AG08396 (cell line): ENCODE measurements at regions not wholly inside any gene's neighbourhood (a gene's known extent, or its start where the extent isn't known, plus 50 kb on each side); places are given as distances from the start of the nearest gene placed in this dataset.
"Not testable (repeated sequence)": the region's sequence is repeated elsewhere in the genome, so short reads cannot be mapped to it uniquely, and the experiment has no call there.

Source experiments
- DNase-seq: peaks from one replicate; pipeline ENCODE4 v3.0.0; 2012; ENCODE audit warnings: low spot score, mixed read lengths

DNA sequence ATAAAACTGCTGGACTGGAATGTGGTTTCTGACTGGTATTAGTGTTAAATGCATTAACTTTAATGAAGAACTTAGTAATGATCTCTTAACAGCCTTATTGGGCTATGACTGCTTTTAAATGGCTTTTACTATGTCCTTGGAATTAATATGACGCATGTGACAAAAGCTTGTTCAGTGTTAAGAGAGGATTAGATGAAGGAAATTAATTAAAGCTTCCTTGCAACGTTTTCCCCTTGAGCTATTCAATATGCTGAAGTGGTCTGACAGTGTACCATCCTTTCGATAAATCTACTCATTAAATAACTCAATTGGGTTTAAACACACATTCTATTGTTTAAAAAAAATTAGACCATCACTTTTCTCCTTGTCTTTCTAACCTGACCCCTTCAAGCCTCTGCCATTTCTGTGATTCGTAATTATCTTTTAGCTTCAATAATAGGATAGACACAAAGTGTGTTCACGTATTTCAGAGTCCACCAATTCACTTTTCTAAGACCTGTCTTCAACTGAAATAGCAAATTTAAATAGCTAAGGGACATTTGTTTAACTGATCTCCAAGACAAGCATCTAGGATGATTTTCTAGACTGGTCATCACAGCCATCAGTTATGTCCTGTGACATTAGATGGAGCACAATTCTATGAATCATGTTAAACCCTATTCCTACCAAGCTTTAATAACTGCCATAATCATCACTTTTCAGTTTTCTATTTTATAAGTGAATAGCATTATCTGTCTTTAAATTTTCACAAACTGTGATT is 1258.0 kb upstream of the CDH9 start:
- no peak for DNase-seq

DNA sequence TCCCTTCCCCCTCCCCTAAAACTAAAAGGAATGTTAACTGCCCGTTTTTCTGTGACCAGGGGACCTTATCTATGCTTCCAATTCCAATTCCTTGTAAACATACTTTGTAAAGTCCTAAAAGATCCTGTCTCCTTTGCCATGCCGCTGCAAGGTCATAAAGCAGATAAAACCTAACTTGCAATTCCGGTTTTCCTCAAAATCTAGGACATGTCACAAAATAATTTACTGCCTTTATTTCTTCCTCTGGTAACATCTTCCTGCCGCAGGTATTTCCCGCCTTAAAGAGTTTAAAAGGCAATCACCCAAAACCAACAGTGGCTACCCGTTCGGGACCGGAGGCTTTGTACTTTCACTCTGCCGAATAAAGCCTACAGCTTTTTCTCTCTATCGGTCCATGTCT is 1248.6 kb upstream of the CDH9 start:
- not testable (repeated sequence) for DNase-seq

DNA sequence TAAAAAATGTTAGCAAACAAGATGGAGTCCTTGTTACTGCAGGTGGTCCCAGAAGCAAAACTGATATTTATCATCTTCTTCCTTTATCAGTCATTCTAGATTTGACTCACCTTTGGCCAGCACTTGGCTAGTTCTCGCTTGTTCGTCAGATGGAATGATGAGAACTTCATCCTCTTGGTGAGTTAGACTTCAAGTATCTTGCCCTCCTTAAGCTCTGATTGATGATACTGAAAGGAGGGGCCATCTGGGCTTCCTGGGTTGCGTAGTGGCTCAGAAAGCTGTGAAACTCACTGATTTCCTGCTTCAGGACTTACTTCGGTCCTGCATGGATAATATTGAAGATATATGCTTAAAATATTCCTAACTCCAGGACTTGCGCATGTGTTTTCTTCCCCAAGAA is 1248.2 kb upstream of the CDH9 start:
- DNase-seq = no peak

DNA sequence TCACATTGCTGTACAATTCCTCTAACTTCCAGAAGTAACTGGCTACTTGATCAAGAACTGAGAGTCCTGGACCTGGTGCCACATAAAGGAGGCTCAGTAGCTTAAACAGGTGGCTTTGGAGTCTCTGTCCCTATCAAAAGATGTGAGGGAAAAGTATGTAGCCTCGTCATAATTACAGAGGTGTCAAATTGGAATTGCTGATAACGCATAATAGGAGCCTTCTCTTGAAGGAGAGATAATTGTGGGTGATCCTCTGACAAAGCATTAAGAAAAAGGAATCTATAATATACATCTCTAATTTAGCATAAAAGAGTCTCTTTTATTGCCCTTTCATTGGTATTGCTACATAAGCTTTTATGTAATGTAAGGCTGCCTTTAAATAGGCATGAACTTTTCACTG is 1246.4 kb upstream of the CDH9 start:
- no peak for DNase-seq

DNA sequence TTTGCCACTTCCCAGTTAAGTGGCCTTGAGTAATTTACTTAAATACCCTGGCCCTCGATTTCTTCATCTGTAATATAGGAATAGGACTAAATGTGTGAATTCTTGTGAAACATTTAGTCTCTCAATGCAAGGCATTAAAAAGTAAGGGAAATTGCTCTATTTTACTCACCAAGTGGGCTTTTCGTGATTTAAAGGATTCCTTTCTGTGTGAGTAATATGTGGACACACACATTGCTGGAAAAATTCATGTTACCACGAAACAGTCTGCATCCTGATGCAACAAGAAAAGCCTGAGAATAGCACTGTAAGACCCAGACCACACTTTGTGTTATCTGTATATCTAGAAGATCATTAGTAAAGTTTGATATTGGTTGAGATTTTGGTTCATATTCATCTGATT is 1243.0 kb upstream of the CDH9 start:
- DNase-seq = no peak

DNA sequence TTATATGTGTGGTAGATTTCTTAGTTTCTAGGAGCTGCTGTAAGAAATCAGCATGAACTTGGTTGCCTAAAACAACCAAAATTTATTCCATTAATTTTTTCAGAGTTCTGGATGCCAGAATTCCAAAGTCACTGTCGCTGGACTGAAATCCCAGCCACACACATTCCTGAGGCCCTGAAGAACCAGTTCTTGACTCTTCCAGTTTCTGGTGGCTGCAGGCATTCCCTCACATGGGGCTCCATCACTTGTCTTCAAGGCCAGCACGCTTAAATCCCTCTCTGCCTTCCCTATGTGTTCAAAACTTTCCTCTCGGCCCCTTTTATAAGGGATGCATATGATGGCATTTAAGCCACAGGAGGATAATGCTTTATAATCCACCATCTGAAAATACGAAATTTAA is 1237.5 kb upstream of the CDH9 start:
- DNase-seq = no peak

DNA sequence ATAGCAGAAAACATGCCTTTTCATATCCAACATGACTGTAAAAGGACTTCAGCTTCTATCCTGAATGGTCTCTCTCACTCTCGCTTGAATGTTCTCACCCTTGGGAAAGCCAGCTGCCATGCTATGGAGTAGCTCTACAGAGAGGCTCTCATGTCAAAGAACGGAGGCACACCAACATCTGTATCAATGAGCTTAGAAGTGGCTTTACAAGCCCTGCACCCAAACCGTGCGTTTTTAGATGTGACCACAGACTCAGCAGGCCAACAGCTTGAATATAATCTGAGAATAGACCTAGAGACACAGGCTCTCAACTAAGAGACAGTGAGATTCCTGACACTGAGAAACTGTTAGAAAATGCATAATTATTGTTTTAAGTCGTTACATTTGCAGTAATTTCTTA is 1231.6 kb upstream of the CDH9 start:
- DNase-seq = no peak

DNA sequence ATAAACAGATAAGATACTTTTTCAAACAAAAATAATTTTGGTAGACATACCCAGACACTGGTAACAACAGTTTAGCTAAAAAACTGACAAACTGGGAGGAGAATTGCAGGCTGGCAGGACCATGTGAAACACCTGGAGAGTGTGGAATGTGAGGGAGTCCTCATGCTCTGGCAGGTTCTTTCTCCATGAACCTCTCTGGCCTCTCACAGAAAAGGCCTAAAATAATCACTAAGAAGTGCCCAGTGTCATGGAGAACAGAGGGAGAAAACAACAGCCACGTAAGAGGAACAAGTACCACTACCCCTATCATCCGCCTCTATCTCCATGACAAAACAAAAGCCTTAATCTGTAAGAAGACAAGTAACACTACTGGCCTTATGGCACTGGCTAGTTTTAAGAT is 1227.5 kb upstream of the CDH9 start:
- DNase-seq = no peak

DNA sequence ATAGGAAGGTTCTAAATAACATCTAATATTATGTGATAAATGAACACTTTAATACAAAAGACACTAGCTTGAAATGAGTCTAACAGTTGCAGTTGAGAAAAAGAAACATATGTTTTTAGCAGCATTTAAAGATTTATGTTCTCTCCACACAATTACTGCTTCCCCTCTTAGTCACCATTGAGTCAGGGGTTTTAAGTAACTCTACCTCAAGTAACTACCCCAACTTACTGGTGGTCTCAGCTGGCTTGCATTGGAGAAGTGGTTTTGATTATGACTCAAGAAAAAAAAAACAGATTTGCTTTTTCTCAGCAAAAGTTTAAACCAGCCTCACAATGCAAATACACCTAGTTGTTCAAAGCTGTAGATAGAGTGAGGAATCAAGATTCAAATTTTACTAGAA is 1216.5 kb upstream of the CDH9 start:
- DNase-seq = no peak

DNA sequence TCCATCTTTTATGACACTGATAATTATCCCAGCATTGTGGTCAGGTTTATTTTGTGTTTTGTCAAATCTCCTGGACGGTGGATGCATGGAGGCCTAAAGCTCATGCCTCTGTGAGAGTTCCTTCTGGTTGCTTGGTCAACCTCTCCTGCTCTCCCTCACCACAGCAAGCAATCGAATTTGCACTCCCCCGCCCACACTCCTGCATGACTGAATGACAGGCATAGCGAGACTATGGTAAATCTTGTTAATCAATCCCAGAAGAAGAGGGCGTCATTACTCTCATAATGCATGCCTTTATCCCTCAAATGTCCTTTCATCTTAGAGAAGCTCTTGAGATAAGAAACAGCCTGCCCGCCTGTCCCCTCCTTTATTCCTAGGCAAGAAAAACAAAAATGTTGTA is 1215.0 kb upstream of the CDH9 start:
- no peak for DNase-seq

DNA sequence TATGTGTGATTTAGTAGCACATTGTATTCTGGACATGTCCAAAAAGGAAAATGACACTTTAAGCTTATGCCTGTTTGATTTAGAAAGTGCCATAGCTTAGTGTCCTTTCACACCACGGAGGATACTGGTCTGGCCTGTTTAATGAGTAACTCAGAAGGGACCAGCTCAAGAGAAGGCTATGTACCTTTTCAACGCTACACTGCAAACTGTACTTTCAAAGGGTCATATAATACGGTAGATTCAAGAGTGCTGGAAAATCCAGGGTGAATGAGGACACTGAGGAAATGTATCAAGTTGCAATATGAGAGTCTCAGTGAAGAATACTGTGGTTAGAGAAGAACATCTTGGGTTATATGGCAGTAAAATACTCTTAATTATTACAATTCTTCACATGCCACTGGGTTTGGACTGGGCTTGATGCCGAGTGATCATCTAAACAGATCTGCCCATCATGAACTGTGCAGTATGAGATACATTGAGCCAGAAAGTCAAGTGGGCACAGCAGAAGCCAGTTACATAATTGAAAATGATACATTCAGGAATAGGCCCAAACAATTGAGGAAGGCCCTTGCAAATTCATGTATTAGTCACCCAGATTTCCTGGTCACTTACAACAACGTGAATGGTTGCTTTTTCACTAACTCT is 1211.5 kb upstream of the CDH9 start:
- no peak for DNase-seq

DNA sequence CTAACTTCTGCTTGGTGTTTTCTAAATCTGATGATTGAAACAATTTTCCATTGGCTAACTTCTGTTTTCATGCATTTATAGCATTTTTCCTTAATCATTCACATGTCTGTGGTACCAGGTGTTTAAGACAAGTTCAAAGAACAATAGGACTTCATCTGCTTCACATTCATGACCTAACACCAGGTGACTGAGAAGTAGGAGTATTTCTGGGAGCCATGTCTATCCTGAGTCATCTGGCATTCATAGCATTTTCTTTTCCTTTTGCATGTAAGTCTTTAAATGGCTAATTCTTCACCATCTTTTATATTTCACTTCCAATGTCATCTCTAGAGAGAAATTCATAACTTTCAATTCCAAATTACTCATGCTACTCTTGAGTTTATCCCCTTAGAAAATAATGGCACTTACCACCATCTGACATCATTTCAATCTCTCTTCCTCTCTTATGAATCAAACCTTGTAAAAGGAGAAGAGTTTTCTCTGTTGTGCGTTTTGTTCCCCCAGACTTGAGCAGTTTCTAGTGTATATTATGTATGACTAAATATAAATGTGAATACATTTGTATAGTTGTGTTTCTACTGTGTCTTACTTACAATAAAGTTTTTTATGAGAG is 1196.1 kb upstream of the CDH9 start:
- no peak for DNase-seq

DNA sequence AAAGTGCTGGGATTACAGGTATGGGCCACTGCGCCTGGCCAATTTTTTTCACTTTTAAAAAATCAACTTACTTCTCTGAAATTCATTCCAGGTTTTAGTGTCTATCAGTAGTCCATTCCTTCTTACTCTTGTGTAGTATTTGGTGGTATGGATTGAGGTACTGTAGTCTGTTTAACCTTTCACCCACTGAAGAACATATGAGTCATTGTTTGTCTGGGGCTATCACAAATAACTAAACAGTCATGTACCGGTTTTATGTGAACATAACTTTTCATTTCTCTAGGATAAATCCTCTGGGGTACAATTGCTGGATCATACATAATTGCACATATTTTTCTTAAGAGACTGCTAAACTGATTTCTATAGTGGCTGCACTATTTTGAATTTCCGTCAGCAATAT is 1188.0 kb upstream of the CDH9 start:
- no peak for DNase-seq

DNA sequence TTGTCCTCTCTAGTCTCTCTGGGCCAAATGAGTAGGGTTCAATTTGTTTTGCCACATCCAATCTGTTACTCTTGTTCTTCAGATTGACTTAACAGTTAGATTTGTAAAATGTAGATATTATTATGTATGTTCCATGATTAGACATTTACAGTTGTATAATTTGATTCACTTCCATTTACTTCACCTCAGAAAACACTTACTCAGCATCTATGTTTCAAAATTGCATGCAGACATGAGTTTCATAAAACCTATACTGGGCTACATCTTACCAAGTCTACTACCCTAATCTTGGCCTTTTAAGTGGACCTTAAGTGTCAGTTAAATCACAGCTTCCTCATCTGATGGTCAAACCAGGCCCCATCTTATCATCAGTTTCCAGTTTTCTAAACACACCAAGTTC is 1181.2 kb upstream of the CDH9 start:
- DNase-seq = no peak

DNA sequence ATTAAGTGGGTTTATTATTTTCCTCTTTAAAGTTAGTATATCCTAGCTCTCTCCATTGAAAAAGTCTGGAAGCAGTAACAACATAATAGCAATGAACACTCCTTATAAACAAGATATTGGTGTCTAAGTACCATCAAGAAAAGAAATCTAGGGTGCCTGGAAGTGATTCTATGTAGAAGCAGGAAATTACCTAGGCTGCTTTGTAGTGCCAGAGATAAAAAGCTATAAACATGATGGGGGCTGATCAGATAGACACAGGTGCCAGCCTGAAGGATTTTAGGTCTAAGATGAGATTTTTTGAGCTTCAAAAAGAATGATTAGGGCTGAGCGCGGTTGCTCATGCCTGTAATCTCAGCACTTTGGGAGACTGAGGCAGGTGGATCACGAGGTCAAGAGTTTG is 1179.3 kb upstream of the CDH9 start:
- no peak for DNase-seq

DNA sequence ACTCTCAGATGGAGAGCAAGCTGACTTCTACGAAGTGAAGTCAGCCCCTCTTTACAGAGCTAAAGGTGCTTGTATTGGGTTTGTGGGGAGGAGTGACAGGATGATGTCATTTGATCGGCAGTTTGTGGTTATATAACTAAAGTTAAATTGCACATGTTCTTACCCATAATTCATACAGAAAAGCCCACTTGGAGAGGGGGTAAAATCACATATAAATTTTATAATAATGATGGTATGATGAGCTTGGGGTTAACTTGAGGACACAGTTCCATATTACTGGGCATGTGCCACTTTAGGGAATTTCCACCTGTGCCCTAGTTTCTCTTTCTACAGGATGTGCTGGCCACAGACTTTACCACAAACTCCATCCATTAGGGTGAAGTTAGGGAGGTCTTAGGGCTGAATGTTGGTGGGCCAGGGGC is 1178.6 kb upstream of the CDH9 start:
- DNase-seq = no peak

DNA sequence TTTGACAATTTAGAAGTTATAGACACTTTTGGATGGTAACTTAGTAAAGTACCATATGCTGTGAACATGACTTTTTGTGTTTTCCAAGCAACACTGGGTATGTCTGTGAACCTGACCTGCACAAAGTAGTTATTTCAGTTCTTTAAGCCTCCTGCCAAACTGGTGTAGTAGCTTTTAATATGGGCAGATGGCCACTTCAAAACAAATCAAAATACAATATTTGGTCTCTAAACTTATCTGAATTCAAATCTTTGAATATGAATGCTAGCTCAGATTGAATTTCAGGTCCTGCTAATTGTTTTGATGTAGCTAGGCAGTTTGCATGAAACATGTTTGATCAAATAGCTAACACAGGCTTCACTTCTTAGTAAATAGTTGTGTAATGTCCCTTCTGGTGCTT is 1176.7 kb upstream of the CDH9 start:
- no peak for DNase-seq

DNA sequence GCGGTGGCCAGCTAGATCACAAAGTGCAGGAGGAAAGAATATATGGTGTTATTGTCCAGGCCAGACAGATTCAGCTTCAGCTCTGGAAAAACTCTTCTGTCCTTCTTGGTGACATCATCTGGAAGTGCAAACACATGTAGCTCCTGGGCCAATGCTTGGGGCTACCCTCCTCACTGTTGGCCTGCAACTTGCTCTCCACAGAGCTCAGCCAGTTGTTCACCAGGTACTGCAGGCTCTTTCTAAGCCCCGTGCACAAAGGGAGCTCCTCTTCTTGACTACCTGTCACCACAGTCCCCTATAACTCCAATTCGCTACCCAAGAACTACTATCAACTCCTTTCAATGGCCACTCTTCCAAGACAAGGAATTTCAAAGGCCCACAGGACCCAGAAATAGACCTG is 1175.9 kb upstream of the CDH9 start:
- no peak for DNase-seq

DNA sequence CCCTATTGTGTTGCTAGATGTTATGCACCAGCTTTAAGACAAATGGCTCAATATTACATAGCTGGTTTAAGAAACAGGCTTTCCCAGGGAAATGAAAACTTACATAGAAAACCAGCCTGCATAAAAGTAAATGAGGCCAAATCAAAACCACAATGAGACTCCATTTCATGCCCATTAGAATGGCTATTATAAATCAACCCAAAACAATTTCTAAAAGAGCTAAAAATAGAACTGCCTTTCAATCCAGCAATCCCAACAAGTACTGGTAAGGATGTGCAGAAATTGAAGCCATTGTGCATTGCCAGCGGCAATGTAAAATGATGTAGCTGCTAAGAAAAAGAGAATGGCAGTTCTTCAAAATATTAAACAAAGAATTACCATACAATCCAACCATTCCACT is 1170.0 kb upstream of the CDH9 start:
- DNase-seq = no peak

DNA sequence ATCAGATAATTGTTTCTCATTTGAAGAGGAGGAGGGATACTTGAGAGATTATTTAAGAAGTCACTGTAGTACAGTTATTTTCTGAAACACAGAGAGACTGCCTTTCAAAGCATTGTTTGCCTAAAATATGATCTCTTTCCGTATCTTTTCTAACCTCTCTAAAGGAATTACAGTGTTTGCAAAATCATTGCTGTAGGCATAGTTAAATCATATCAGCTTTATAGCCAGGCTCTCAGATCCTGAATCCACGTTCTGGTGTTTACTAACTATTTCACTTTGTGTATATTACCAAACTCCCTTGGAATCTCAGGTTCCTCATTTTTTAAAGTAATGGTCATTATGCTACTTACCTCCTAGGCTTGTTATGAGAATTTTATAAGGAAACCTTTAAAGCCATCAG is 1151.6 kb upstream of the CDH9 start:
- DNase-seq = no peak

DNA sequence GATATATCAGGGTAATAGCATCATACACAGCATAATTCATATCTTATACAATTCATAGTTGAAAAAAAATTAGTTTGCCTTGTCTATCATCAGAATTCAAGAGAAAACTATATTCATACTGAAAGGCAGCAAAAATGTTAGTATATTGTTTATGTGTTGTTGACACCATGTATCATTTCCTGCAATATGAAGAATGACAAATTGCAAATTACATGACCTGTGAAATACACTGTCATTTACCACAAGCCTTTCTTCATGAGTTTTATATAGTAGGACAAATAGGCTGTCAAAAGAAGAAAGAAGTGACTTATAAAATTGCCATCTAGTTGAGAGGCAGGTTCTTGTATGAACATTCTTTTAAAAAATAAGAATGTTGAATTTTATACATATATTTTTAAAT is 1136.3 kb upstream of the CDH9 start:
- no peak for DNase-seq

DNA sequence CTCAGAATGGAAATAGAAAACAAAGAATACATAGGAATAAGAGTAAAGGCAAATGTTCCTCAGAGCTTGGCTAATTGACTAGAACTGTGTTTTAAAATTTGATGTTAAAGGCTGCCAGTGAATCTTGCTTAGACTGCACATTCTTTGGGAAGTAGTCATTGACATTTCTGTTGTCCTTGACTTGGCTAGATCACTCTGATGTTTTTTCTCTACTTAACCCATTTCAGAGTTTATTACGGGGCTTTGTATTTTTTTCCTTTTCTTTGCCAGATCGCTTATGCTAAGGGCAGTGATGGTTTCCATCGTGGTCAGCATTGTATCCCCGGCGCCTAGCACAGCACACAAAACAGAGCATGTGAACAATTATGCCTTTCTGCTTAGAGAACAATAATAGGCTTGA is 1126.7 kb upstream of the CDH9 start:
- DNase-seq = no peak

DNA sequence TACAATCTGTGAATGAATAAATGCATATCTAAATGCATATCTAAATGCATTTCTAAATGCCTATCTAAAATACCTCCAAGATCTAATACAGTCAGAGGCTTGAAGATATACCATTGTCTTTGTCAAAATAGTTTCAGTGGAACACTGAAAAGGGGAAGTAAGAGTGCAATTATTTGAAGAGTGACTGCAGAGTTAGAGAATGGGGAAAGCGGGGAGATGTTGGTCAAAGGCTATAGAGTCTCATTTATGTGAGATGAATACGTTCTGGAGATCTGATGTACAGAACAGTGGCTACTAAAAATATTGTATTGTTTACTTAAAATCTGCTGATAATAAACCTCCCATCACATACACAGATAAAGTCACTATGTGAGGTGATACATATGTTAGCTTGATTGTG is 1126.2 kb upstream of the CDH9 start:
- no peak for DNase-seq

DNA sequence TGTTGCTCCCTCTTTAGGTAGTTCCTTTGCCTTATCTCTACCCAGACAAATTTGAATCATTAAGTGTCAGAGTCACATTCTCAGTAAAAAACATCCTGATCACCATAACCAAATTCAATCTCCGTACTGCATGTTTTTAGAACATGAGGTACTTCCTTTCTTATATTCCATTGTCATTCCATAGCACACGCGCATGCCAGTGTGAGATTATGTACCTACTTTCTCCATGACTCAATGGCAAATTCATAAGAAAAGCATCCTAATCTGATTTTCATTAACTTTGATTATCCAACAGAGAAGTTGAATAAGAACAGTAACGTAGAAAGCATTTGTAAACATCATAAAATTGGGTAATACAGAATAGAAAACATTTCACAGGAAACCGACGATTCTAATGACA is 1118.6 kb upstream of the CDH9 start:
- DNase-seq = no peak
